NCI-H2196 treated with DMSO at 0.1 percent for 48 hours (cell line): ENCODE measurements at regions not wholly inside any gene's neighbourhood (a gene's known extent, or its start where the extent isn't known, plus 50 kb on each side); places are given as distances from the start of the nearest gene placed in this dataset.
"Not testable (repeated sequence)": the region's sequence is repeated elsewhere in the genome, so short reads cannot be mapped to it uniquely, and the experiment has no call there.

ENCODE experiments used
- DNase-seq: peaks from one replicate; lab custom pipeline; 2025; ENCODE audit not compliant: unreplicated experiment; lab: John Stamatoyannopoulos, UW

DNA sequence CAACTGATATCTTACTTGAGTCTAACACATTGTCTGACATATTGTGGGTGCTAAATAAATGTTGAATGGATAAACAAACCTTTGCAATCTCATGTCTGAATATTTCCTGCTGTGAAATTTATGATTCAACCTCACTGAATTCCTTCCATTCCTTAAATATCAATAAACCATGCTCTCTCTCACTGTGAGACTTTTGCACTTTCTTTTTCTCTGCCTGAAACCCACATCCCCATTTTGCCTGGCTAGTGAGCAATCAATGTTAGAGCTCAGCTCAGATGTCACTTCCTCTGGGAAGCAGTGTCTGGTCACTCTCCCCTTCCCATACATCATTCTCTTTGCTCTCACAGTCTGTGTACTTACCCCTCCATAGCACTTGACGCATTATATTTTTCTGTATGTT lies 383.7 kb upstream of the TRPC7 start:
- no peak for DNase-seq

DNA sequence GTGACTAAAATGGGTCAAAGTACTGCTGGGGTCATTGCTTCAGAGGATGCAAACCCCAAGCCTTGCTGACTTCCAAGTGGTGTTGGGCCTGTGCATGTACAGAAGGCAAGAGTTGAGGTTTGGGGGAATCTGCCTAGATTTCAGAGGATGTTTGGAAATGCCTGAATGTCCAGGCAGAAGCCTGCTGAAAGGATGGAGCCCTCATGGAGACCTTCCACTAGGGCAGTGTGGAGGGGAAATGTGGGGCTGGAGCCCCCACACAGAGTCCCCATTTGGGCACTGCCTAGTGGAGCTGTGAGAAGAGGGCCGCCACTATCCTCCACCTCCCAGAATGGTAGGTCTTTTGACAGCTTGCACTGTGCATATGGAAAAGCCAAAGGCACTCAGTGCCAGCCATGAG lies 377.7 kb upstream of the TRPC7 start:
- DNase-seq: no peak

DNA sequence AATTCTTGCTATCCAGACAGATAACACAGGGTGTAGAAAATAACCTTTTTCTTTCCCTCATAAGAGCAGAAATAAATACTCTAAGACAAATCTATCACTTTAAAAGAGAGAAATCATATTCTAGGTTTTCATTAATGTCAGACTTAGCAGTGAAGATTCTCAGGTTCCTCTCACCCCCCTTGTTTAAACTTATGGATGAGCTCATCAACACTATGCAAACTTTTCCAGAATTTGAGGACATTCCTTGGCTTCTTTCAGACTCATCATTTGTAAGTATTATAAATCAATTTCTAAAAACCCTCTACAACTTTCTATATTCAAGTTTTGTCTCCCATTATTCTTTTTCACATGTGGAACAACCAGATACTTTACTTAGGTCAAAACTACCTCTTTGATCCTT lies 374.9 kb upstream of the TRPC7 start:
- DNase-seq: no peak

- DNase-seq: not testable (repeated sequence)
Measured at GRCh38 chr5:136739271-136739670, 373.9 kb upstream of the TRPC7 start.

DNA sequence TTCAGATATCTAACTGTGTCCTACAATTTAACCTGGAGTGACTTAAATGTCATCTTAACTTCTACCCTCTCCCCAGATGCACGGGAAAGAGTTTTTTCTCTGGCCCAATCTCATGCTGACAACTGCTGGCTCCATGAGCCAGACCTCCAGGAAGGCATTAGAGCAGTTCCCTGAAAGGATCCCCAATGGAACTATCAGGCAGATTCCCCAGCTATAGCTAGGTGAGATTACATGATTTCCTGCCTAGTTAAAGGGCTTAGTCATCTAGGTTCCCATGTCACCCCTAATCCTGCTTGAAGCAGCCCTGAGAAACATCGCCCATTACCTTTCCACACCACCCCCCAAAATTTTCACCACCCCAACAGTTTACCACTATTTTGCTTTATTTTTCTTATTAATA lies 373.5 kb upstream of the TRPC7 start:
- no peak for DNase-seq

- no peak for DNase-seq
Measured at GRCh38 chr5:136736021-136736420, 370.7 kb upstream of the TRPC7 start.

DNA sequence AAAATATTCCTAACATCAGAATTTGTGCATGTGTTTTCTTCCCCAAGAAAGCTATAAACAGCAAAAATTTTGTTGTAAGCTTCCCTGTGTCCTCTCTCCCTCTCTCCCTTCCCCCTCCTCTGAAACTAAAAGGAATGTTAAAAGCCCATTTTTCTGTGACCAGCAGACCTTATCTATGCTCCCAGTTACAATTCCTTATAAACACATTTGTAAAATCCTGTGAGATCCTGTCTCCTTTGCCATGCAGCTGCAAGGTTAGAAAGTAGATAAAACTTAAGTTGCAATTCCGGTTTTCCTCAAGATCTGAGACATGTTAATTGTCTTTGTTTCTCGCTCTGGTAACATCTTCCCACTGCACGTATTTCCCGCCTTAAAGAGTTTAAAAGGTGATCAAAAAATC lies 370.3 kb upstream of the TRPC7 start:
- DNase-seq: not testable (repeated sequence)

DNA sequence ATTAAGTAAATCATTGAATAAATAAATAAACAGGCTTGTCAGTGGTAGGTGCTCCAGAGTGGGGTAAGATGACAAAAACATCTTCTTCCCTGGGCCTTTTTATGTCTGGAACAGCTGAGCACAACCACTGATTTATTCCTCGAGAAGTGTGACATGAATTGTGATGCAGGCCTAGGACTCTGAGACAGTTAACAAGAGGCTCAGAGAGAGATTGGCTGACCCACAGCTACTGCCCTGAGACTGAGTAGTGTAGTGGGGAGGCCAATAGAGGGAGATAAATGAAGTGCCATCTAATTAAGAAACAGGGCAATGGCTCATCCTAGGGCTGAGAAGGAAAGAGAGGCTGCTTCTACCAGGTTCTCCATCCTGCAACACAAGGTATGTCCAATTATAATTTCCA lies 369.3 kb upstream of the TRPC7 start:
- DNase-seq: no peak

DNA sequence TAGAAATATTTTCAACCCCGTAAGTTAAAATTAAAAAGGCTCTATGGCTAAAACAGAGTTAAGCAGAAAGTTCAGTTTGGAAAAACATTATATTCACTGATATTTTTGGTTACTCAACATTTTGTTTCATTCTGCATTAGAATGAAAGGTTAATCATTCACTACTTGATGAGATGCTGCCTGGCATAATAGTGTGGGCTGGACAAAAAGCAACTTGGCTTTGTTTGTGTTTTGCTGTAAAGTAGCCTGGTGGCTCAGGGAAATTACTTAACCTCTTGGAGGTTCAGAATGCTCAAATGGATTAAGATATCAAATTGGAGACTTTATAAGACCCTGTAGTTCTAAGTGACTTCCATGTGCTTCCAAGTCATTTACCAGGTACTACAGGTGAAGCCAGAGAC lies 367.4 kb upstream of the TRPC7 start:
- no peak for DNase-seq

- no peak for DNase-seq
Measured at GRCh38 chr5:136731241-136731900, 366.0 kb upstream of the TRPC7 start.

GRCh38 chr5:136730426-136730825 lies 365.1 kb upstream of the TRPC7 start:
- DNase-seq: no peak

DNA sequence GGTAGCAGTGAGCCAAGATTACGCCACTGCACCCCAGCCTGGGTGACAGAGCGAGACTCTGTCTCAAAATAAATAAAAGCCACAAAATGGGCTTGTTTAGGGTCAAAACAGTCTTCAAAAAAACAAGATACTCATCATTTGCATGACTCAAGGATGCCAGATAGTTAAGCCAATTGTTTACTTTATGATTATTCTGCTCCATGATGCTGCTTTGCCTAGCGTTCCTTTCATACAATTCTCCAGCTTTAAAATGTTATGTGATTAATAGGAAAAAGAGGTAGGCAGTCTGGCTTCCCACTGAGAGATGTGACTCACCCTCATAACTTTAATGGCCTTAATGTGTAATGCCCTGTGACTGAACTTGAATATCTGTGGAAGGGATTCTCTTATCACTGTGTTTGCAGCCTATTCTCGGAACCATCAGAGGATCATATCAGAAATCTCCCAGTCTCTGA lies 364.6 kb upstream of the TRPC7 start:
- DNase-seq: no peak

GRCh38 chr5:136726506-136726905 lies 361.2 kb upstream of the TRPC7 start:
- no peak for DNase-seq

GRCh38 chr5:136724161-136724560 lies 358.8 kb upstream of the TRPC7 start:
- DNase-seq: no peak

DNA sequence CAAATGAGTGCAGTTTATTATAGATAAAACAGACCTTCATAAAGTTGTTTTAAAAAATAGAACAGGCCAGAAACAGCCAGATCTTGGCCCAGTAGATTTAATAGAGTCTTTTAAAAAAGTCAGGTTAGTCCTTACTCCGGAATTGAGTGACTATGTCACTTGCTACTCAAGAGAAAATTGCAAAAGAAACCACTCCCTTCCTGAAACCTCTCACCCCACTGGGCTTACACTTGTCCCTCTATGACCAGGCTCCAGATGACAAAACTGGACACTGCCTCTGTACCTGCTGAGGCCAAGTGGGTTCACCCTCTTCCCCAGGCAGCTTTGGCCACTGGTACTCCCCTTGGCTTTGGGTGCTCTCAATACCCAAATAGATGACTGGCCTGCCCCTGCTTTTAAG lies 357.2 kb upstream of the TRPC7 start:
- DNase-seq: no peak

- no peak for DNase-seq
Measured at GRCh38 chr5:136722086-136722485, 356.7 kb upstream of the TRPC7 start.

DNA sequence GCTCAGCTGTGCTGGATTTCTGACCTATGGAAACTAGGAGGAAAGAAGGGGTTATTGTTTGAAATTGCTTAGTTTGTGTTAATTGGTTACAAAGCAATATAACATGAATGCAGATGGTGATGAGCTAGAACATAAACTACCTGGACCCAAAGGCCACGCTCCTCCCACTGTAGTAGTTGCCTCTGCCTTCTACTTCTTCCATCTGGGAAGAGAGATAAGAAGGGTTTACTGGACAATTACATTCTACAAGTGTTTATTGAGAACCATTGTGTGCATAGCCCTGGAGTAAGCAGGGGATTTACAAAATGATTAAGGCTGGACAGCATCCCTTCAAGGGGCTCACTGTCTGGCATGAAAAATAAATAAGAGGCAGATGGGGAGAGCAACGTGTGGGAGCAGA lies 355.3 kb upstream of the TRPC7 start:
- DNase-seq: no peak

DNA sequence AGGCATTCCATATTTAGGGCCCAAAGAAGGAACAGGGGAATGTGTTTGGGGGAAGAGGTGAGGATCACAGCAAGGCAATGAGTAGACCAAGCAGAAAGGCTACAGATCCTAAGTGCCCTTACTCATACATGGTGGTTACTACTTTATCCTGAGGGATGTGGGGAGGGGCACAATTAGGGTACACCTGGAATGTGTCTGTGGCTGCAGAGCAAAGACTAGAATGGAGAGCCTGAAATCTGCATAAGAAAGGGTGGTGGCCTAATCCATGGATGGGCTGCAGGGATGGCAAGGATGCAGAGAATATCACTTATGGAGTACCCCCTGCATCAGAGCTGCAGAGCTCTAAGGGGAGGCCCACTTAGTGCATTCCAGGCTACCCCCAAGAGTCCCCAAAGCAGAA lies 352.6 kb upstream of the TRPC7 start:
- no peak for DNase-seq

DNA sequence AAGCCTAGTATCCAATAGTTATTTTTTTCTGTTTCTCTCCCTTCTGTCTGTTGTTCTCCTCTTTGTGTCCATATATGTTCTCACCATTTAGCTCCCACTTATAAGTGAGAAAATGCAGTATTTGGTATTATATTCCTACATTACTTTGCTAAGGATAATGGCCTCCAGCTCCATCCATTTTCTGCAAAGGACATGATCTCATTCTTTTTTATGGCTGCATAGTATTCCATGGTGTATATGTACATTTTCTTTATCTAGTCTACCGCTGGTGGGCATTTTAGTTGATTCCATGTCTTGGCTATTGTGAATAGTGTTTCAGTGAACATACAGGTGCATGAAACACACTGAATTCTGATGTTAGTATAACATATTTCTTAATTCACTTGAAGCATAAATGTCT lies 348.9 kb upstream of the TRPC7 start:
- no peak for DNase-seq

DNA sequence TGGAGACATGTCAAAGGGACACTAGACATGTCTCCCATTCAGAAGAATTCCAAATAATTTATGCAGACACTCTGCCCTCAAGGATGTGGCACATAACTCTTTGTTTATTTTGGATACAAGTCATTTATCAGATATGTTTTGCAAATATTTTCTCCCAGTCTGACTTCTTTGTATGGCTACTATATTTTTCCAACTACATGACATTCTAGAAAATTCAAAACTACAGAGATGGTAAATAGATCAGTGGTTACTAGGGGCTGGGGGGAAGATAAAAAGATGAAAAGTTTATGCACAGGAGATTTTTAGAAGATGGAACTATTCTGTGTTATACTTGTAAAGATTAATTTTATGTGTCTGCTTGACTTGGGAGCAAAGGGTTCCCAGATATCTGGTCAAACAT lies 347.3 kb upstream of the TRPC7 start:
- DNase-seq: no peak

DNA sequence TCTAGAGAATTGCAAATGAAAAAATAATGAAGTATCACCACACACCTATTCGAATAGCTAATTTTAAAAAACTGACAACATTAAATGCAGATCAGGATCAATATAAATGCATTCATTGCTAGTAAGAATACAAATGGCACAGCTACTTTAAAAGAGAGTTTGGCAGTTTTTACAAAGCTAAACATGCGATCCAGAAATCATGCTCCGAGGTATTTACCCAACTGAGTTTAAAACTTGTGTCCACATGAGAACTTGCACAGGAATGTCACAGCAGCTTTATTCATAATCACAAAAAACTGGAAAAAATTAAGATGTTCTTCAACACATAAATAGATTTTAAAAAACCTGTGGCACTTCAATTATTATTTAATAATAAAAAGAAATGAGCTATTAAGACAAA lies 345.5 kb upstream of the TRPC7 start:
- DNase-seq: no peak

- no peak for DNase-seq
Measured at GRCh38 chr5:136703706-136704105, 338.4 kb upstream of the TRPC7 start.

GRCh38 chr5:136703036-136703435 lies 337.7 kb upstream of the TRPC7 start:
- no peak for DNase-seq

- DNase-seq: no peak
Measured at GRCh38 chr5:136701191-136701590, 335.8 kb upstream of the TRPC7 start.
